PC-3 (cell line): ENCODE measurements at regions not wholly inside any gene's neighbourhood (a gene's known extent, or its start where the extent isn't known, plus 50 kb on each side); places are given as distances from the start of the nearest gene placed in this dataset.

ENCODE experiments used
- CTCF ChIP-seq: fragments of 300-600 bp; sonication (generic); conservative IDR thresholded peaks from 2 replicates; pipeline ENCODE4 v1.5.1; 2017; ENCODE audit warnings: antibody characterized with exemption, low read depth, mild to moderate bottlenecking, low read length
- EZH2 ChIP-seq: fragments of 300-600 bp; sonication (generic); IDR thresholded peaks from one replicate; pipeline ENCODE4 v1.6.1; 2017; ENCODE audit warnings: antibody characterized with exemption, mild to moderate bottlenecking, low read length; ENCODE audit not compliant: unreplicated experiment
- EZH2phosphoT487 ChIP-seq: fragments of 300-600 bp; sonication (generic); IDR thresholded peaks from 2 replicates; pipeline ENCODE4 v1.6.1; 2018; ENCODE audit warnings: mild to moderate bottlenecking, antibody characterized with exemption, low read length, borderline replicate concordance

DNA sequence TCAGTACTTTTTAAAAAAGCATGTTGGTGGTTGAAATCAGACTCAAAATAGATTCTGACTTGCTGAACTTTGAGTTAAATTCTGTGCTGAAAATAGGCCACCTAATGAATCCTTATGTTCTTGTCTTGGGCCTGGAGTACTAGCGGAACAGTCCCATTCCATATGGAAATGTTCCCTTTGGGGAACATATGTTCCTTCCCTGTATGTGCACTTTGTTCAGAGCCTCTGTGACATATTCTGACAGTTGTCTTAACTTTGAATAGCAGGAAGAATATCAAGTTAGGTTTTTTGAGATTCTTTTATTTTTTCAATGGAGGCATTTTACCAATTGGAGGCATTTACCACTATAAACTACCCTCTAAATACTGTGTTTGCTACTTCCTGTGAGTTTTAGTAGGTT, 1667.8 kb downstream of the PLA2G4A start:
- TF ChIP-seq CTCF, result no peak
- no peak for TF ChIP-seq EZH2
- no peak for TF ChIP-seq EZH2phosphoT487
